Kidney (tissue), 13 donors: ENCODE measurements at regions not wholly inside any gene's neighbourhood (a gene's known extent, or its start where the extent isn't known, plus 50 kb on each side); places are given as distances from the start of the nearest gene placed in this dataset.

Experiments used
- DNase-seq, 5 donors: peaks; one replicate each; pipeline ENCODE4 v3.0.0-alpha.2; 2013 to 2020
- FAIRE-seq: peaks from 2 replicates; lab custom pipeline; 2012; peaks lifted over from hg19 to GRCh38; lab: Jason Lieb, UNC
- H3K27ac ChIP-seq, 2 donors: one replicate each; pipeline ENCODE4 v1.7.0; 2013; ENCODE audit warnings: low read depth in 2 of 2, low read length in 2 of 2, inconsistent platforms in 1 of 2
- H3K27me3 ChIP-seq: one replicate; pipeline ENCODE4 v1.7.1; 2013; ENCODE audit warnings: low read length, inconsistent platforms; ENCODE audit not compliant: control insufficient read depth, insufficient read depth
- H3K36me3 ChIP-seq, 3 donors: one replicate each; pipeline versions ENCODE4 v1.7.0 to v1.7.1; 2013; ENCODE audit warnings: low read length in 3 of 3, control low read depth in 1 of 3, inconsistent platforms in 1 of 3; ENCODE audit not compliant: insufficient read depth in 3 of 3, control insufficient read depth in 2 of 3
- H3K4me1 ChIP-seq, 3 donors: one replicate each; pipeline versions ENCODE4 v1.7.0 to v1.7.1; 2013; ENCODE audit warnings: low read length in 3 of 3, inconsistent platforms in 1 of 3, low read depth in 1 of 3; ENCODE audit not compliant: control insufficient read depth in 2 of 3, insufficient read depth in 2 of 3
- H3K4me3 ChIP-seq, 3 donors: one replicate each; pipeline versions ENCODE4 v1.7.0 to v1.8.1; 2013; ENCODE audit warnings: low read length in 3 of 3, control low read depth in 1 of 3, inconsistent platforms in 1 of 3
- H3K9ac ChIP-seq, 3 donors: one replicate each; pipeline versions ENCODE4 v1.7.0 to v1.7.1; 2013; ENCODE audit warnings: low read length in 3 of 3, control low read depth in 1 of 3, inconsistent platforms in 1 of 3
- H3K9me3 ChIP-seq, 3 donors: one replicate each; pipeline versions ENCODE4 v1.7.0 to v1.7.1; 2013; ENCODE audit warnings: low read length in 3 of 3, control low read depth in 1 of 3, inconsistent platforms in 1 of 3; ENCODE audit not compliant: control insufficient read depth in 2 of 3, insufficient read depth in 1 of 3
- CTCF ChIP-seq: IDR thresholded peaks from 3 replicates; pipeline ENCODE4 v1.5.1; 2012; ENCODE audit warnings: mild to moderate bottlenecking, moderate library complexity, borderline replicate concordance; ENCODE audit not compliant: insufficient read depth; ENCODE audit errors: extremely low read depth
- intact Hi-C: fragments of 100-400 bp; cut with DNase I; formaldehyde crosslinking; loops from one replicate; pipeline ENCODE4 v1.11.1; 2022
- donor health status: control.
- donor health status: control.
- donor health status: control.
- donor health status: control.
- donor health status: control.
- donor health status: DM: yes; HTN: yes; CAD: no.
- donor health status: Normal renal cell carcinoma (clear cell type).

- H3K27me3 ChIP-seq = no peaks in the 10 kb centered on the region
- FAIRE-seq = no peak
- peak in 1 of 5 donors; percentile 65 for DNase-seq
- no peaks in the 10 kb centered on the region for H3K4me1 ChIP-seq
- H3K9ac ChIP-seq = no peak overlapping the region
- H3K36me3 ChIP-seq = no peaks in the 10 kb centered on the region
- no peak overlapping the region for H3K27ac ChIP-seq
- TF ChIP-seq CTCF = no peak
- peaks cover 0 to 14% (median 3%) of the 10 kb centered on the region in 3 donors for H3K9me3 ChIP-seq
- H3K4me3 ChIP-seq = no peak overlapping the region
- intact Hi-C loops = no loop called here
Measured at GRCh38 chr10:132124201-132124920, 58.6 kb downstream of the JAKMIP3 start.

GRCh38 chr10:132129431-132129830, 57.3 kb upstream of the DPYSL4 start:
- no peak overlapping the region for H3K4me3 ChIP-seq
- TF ChIP-seq CTCF = no peak

GRCh38 chr10:132130286-132131265, 56.2 kb upstream of the DPYSL4 start:
- FAIRE-seq (no peak), DNase-seq (peak in 1 of 5 donors; percentile 47)
- no peaks in the 10 kb centered on the region for H3K27me3 ChIP-seq
- H3K27ac ChIP-seq = no peak overlapping the region
- H3K4me3 ChIP-seq = no peak overlapping the region
- no peak overlapping the region for H3K9ac ChIP-seq
- intact Hi-C loops = no loop called here
- H3K36me3 ChIP-seq = no peaks in the 10 kb centered on the region
- peaks cover 0 to 17% (median 3%) of the 10 kb centered on the region in 3 donors for H3K9me3 ChIP-seq
- no peak for TF ChIP-seq CTCF
- H3K4me1 ChIP-seq = no peaks in the 10 kb centered on the region

More at GRCh38 chr10:132129431-132129830, 57.3 kb upstream of the DPYSL4 start:
- FAIRE-seq = no peak
- no peaks in the 10 kb centered on the region for H3K27me3 ChIP-seq
- H3K27ac ChIP-seq = no peak overlapping the region
- H3K36me3 ChIP-seq = no peaks in the 10 kb centered on the region
- H3K9me3 ChIP-seq = peaks cover 0 to 17% (median 3%) of the 10 kb centered on the region in 3 donors
- intact Hi-C loops = no loop called here
- no peak overlapping the region for H3K9ac ChIP-seq
- H3K4me1 ChIP-seq = no peaks in the 10 kb centered on the region
- DNase-seq = peak in 1 of 5 donors; percentile 28
